H1 (cell line): ENCODE measurements at regions not wholly inside any gene's neighbourhood (a gene's known extent, or its start where the extent isn't known, plus 50 kb on each side); places are given as distances from the start of the nearest gene placed in this dataset.

Experiments
- RBBP5 ChIP-seq: IDR thresholded peaks from 2 replicates; pipeline ENCODE4 v1.7.1; 2012; ENCODE audit warnings: low read depth, mild to moderate bottlenecking, inconsistent platforms, low read length, moderate library complexity, borderline replicate concordance
- TEAD4 ChIP-seq: IDR thresholded peaks from 2 replicates; pipeline ENCODE4 v1.6.1; 2012; ENCODE audit warnings: low read depth, low read length, inconsistent platforms, mixed read lengths

- no peak for TF ChIP-seq RBBP5
- no peak for TF ChIP-seq TEAD4
Measured at GRCh38 chr2:129480790-129481189, 498.7 kb upstream of the RAB6C start (continued).
